Kidney (tissue), 13 donors: ENCODE measurements at regions not wholly inside any gene's neighbourhood (a gene's known extent, or its start where the extent isn't known, plus 50 kb on each side); places are given as distances from the start of the nearest gene placed in this dataset.

ENCODE experiments used
- DNase-seq, 5 donors: peaks; one replicate each; pipeline ENCODE4 v3.0.0-alpha.2; 2013 to 2020
- FAIRE-seq: peaks from 2 replicates; lab custom pipeline; 2012; peaks lifted over from hg19 to GRCh38; lab: Jason Lieb, UNC
- H3K27ac ChIP-seq, 2 donors: one replicate each; pipeline ENCODE4 v1.7.0; 2013; ENCODE audit warnings: low read depth in 2 of 2, low read length in 2 of 2, inconsistent platforms in 1 of 2
- H3K27me3 ChIP-seq: one replicate; pipeline ENCODE4 v1.7.1; 2013; ENCODE audit warnings: low read length, inconsistent platforms; ENCODE audit not compliant: control insufficient read depth, insufficient read depth
- H3K36me3 ChIP-seq, 3 donors: one replicate each; pipeline versions ENCODE4 v1.7.0 to v1.7.1; 2013; ENCODE audit warnings: low read length in 3 of 3, control low read depth in 1 of 3, inconsistent platforms in 1 of 3; ENCODE audit not compliant: insufficient read depth in 3 of 3, control insufficient read depth in 2 of 3
- H3K4me1 ChIP-seq, 3 donors: one replicate each; pipeline versions ENCODE4 v1.7.0 to v1.7.1; 2013; ENCODE audit warnings: low read length in 3 of 3, inconsistent platforms in 1 of 3, low read depth in 1 of 3; ENCODE audit not compliant: control insufficient read depth in 2 of 3, insufficient read depth in 2 of 3
- H3K4me3 ChIP-seq, 3 donors: one replicate each; pipeline versions ENCODE4 v1.7.0 to v1.8.1; 2013; ENCODE audit warnings: low read length in 3 of 3, control low read depth in 1 of 3, inconsistent platforms in 1 of 3
- H3K9ac ChIP-seq, 3 donors: one replicate each; pipeline versions ENCODE4 v1.7.0 to v1.7.1; 2013; ENCODE audit warnings: low read length in 3 of 3, control low read depth in 1 of 3, inconsistent platforms in 1 of 3
- H3K9me3 ChIP-seq, 3 donors: one replicate each; pipeline versions ENCODE4 v1.7.0 to v1.7.1; 2013; ENCODE audit warnings: low read length in 3 of 3, control low read depth in 1 of 3, inconsistent platforms in 1 of 3; ENCODE audit not compliant: control insufficient read depth in 2 of 3, insufficient read depth in 1 of 3
- intact Hi-C: fragments of 100-400 bp; cut with DNase I; formaldehyde crosslinking; loops from one replicate; pipeline ENCODE4 v1.11.1; 2022
- TF ChIP-seq, protein P1 (sequence below): IDR thresholded peaks from 3 replicates; pipeline ENCODE4 v1.5.1; 2012; ENCODE audit warnings: mild to moderate bottlenecking, moderate library complexity, borderline replicate concordance; ENCODE audit not compliant: insufficient read depth; ENCODE audit errors: extremely low read depth
- donor health status: control.
- donor health status: control.
- donor health status: control.
- donor health status: control.
- donor health status: control.
- donor health status: DM: yes; HTN: yes; CAD: no.
- donor health status: Normal renal cell carcinoma (clear cell type).

GRCh38 chr6:159342146-159342545 is 172.9 kb downstream of the FNDC1 start:
- H3K36me3 ChIP-seq, result no peaks in the 10 kb centered on the region
- intact Hi-C loops, result no loop called here
- no peaks in the 10 kb centered on the region for H3K27me3 ChIP-seq
- no peak overlapping the region for H3K4me3 ChIP-seq
- H3K4me1 ChIP-seq, result no peaks in the 10 kb centered on the region
- H3K9me3 ChIP-seq, result peaks cover 0 to 3% (median 0%) of the 10 kb centered on the region in 3 donors
- TF ChIP-seq, protein P1, sequence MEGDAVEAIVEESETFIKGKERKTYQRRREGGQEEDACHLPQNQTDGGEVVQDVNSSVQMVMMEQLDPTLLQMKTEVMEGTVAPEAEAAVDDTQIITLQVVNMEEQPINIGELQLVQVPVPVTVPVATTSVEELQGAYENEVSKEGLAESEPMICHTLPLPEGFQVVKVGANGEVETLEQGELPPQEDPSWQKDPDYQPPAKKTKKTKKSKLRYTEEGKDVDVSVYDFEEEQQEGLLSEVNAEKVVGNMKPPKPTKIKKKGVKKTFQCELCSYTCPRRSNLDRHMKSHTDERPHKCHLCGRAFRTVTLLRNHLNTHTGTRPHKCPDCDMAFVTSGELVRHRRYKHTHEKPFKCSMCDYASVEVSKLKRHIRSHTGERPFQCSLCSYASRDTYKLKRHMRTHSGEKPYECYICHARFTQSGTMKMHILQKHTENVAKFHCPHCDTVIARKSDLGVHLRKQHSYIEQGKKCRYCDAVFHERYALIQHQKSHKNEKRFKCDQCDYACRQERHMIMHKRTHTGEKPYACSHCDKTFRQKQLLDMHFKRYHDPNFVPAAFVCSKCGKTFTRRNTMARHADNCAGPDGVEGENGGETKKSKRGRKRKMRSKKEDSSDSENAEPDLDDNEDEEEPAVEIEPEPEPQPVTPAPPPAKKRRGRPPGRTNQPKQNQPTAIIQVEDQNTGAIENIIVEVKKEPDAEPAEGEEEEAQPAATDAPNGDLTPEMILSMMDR, result no peak
- H3K27ac ChIP-seq, result no peak overlapping the region
- H3K9ac ChIP-seq, result no peak overlapping the region
- FAIRE-seq (no peak), DNase-seq (no peak)

GRCh38 chr6:159334068-159334467 is 164.9 kb downstream of the FNDC1 start:
- Histone ChIP-seq H3K4me3 (no peak overlapping the region), H3K9ac (no peak overlapping the region), H3K27me3 (no peaks in the 10 kb centered on the region), H3K9me3 (peaks cover 0 to 9% (median 0%) of the 10 kb centered on the region in 3 donors), H3K27ac (no peak overlapping the region), H3K4me1 (no peaks in the 10 kb centered on the region), H3K36me3 (no peaks in the 10 kb centered on the region)
- FAIRE-seq (no peak), DNase-seq (no peak)
- TF ChIP-seq, protein P1, result no peak
- intact Hi-C loops, result no loop called here

- H3K4me1 ChIP-seq, result no peaks in the 10 kb centered on the region
- intact Hi-C loops, result no loop called here
- DNase-seq (no peak), FAIRE-seq (no peak)
- no peaks in the 10 kb centered on the region for H3K27me3 ChIP-seq
- peaks cover 0 to 9% (median 0%) of the 10 kb centered on the region in 3 donors for H3K9me3 ChIP-seq
- no peak overlapping the region for H3K4me3 ChIP-seq
- TF ChIP-seq, protein P1, result no peak
- H3K36me3 ChIP-seq, result no peaks in the 10 kb centered on the region
- H3K9ac ChIP-seq, result no peak overlapping the region
- H3K27ac ChIP-seq, result no peak overlapping the region
Observed at GRCh38 chr6:159331451-159331850, 162.3 kb downstream of the FNDC1 start.

DNA sequence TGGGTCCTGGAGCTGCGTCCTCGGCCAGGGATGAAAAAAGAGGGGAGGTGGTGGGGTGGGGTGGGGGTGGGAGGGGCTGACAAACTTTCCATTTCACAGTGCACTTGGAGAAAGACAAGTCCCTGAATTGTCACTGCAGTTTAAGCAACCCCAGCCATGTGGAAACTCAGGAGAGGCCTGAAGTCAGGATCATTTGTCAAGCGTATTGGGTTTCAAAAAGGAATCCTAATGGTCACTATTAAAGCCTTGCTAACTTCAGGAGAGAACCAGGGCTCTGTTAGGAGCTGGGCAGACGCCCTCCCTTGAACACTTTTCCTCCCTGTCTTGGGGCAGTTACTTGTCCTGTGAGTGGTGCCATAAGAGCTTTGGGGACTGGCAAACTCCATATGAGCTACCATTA is 159.9 kb downstream of the FNDC1 start:
- Histone ChIP-seq H3K36me3 (no peaks in the 10 kb centered on the region), H3K27ac (no peak overlapping the region), H3K27me3 (no peaks in the 10 kb centered on the region), H3K4me1 (no peaks in the 10 kb centered on the region), H3K9me3 (peaks cover 0 to 9% (median 0%) of the 10 kb centered on the region in 3 donors), H3K4me3 (no peak overlapping the region), H3K9ac (no peak overlapping the region)
- intact Hi-C loops, result no loop called here
- DNase-seq, result peak in 3 of 5 donors; percentile 28 to 71 (median 53)
- FAIRE-seq, result no peak
- TF ChIP-seq, protein P1, result no peak
